NAMALWA (cell line): ENCODE measurements at regions not wholly inside any gene's neighbourhood (a gene's known extent, or its start where the extent isn't known, plus 50 kb on each side); places are given as distances from the start of the nearest gene placed in this dataset.
"Not testable (repeated sequence)": the region's sequence is repeated elsewhere in the genome, so short reads cannot be mapped to it uniquely, and the experiment has no call there.

Experiments
- DNase-seq: peaks from one replicate; pipeline ENCODE4 v3.0.0-alpha.2; 2015; ENCODE audit warnings: low spot score

DNA sequence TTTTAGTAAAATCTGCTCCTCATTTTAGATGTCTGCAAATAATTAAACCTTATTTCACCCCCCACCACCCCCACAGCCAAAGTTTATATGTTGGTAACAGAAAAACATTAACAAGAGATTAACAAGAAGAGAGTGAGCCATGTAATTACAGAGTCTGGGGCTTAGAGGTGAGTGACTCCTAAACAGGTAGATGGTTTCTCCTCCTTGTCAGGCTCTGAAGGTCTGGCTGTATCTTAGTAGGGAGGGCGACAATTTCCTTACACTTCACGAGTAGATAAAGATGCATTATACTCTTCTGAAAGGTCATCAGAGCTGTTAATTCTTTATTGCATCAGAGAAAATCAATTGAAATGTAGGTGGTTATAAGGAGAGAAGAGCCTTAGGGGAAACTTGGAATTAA is 171.8 kb upstream of the ANKRD50 start:
- DNase-seq = no peak

DNA sequence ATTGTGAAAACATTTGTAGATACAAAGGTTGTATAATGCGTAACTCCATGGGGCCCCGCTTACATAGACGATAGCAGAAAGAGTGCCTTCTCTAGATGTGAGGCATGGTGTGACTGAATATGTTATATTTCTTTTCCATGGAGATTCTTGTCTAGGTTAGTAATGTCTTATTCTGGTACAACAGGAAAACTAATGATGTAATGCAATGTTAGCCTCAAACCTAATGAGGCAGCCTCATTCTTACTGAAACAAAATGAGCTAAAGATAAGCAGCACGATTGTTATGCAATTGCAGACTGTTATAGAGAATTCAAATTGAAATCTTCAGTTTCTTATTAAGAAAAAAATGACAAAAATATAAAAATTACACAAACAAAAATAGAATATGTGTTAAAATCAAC is 171.1 kb upstream of the ANKRD50 start:
- no peak for DNase-seq

- no peak for DNase-seq
Measured at GRCh38 chr4:124879195-124879594, 166.7 kb upstream of the ANKRD50 start.

- DNase-seq = no peak
Measured at GRCh38 chr4:124874172-124874450, 161.6 kb upstream of the ANKRD50 start.

GRCh38 chr4:124873361-124874171 is 161.0 kb upstream of the ANKRD50 start:
- DNase-seq = no peak

DNA sequence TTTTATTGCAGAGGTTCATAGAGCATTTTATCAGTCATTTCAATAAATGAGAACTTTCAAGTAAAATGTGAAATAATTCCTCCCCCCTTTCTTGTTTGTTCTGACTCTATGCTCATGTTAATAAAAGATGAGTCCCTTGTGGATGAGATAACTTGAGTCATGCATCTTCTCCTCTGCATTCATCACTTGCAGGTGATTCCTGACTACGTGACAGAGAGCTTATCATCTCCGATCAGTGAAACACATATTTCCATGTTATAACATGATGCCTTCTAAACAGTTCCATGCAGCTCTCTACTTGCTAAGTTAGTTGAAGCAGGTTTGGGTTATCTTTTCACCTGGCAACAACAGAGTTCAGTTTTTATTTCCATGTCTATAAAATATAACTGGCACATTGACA is 160.1 kb upstream of the ANKRD50 start:
- no peak for DNase-seq

- DNase-seq = no peak
Measured at GRCh38 chr4:124869961-124870495, 157.5 kb upstream of the ANKRD50 start.

- no peak for DNase-seq
Measured at GRCh38 chr4:124868495-124868894, 156.0 kb upstream of the ANKRD50 start.

- DNase-seq = no peak
Measured at GRCh38 chr4:124867536-124867935, 155.0 kb upstream of the ANKRD50 start.

DNA sequence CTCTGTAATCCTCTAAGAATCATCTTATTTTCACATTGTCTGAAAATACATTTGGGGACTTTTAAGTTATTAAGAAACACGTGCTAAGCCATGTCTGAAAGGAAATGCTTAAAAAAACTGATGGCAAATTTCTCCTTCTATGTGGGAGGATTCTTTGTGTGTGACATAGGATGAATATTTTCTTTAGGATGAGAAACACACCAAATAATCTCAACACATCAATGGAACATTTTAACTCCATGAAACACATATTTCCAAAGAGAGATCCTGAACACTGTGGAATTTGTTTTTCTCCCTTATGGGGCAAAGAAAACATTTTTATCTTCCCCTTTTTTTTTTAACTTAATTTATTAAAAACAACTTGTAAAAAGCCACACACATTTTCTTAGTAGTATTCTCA is 153.8 kb upstream of the ANKRD50 start:
- DNase-seq = no peak

DNA sequence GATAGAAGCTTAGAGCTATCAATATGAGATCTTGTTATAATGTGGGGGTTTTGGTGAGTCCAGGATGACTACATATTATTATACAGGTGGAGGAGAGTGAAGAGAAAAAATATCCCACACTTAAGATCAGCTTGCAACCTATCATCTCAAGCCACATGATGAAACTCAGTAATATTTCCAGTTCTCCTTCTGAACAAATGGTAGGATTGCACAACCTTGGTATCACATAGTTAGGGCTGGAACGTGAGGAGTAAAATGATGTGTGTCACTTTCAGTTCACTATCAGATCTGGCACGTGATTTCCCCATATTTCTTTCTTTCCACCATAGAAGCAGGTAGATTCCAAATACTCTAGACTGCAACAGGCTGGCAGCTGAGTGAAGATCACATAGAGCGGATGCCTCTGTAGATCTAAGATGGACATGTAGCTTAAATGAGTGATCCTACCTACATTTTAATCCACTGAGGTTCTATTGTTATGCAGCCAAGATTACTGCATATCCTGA is 150.6 kb upstream of the ANKRD50 start:
- DNase-seq = no peak

DNA sequence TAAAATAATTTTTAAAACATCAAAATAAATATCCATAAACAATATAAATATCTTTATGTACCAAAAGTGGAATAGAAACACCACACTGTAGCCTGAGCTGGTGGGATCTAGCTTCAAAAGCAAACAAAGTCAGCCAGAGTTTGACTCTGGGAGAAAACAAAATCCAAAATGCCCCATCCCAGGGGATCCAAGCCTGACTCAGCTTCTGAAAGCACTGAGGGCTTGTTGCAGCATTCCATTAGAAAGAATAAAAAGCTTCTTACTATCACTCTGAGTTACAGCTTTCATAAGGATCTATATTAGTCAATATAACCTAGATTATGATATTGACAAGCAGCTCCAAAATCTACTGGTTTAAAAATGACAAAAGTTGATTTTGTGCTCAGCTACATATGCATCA is 149.7 kb upstream of the ANKRD50 start:
- DNase-seq = no peak

GRCh38 chr4:124861761-124862160 is 149.2 kb upstream of the ANKRD50 start:
- no peak for DNase-seq

GRCh38 chr4:124854968-124855367 is 142.4 kb upstream of the ANKRD50 start:
- no peak for DNase-seq

DNA sequence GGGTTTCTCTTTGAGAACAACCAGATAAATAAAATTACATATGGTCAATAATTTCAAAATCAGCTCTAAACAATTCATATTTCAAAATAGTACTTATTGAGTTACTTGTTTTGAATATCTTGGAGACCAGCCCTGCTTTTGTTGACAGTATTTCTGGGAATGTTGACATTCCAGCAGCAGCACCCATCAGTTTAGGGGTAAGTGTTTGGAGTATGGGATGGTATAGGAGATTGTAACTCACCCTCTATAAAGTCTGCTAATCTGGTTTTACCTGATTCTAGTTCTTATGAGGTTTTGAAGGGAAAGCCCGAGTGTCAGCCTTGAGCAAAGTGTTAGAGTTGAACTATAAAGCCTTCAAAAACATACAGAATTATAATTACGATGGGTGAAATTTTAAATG is 139.2 kb upstream of the ANKRD50 start:
- DNase-seq = no peak

GRCh38 chr4:124846306-124846705 is 133.8 kb upstream of the ANKRD50 start:
- no peak for DNase-seq

DNA sequence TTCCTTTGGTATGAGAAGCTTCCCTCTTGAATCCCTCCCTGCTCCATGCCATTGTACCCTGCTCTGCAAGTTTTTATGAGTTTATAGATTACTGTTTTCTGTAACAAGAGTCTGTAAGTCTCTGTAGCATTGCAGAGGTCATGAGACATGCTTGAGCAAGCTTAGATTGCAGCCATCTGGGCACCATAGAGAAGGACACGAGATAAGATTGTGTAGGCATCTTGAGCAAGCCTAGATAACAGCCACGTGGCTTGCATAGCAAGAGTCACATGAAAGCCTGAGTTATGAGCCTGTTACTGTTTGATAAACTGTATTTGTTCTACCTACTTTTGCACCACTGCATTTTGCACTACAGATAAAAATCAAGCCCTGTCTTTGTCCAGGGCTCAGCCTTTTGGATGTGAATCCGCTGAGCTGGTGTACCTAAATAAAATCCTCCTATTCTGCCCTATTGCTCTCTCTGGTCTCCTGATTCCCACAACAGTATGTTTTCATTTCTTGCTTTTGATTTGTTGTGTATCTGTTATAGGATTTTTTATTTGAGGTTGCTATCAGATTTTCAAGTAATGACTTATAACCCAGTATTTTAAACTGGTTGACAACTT is 127.4 kb upstream of the ANKRD50 start:
- DNase-seq = no peak

- no peak for DNase-seq
Measured at GRCh38 chr4:124833831-124834505, 121.4 kb upstream of the ANKRD50 start.

DNA sequence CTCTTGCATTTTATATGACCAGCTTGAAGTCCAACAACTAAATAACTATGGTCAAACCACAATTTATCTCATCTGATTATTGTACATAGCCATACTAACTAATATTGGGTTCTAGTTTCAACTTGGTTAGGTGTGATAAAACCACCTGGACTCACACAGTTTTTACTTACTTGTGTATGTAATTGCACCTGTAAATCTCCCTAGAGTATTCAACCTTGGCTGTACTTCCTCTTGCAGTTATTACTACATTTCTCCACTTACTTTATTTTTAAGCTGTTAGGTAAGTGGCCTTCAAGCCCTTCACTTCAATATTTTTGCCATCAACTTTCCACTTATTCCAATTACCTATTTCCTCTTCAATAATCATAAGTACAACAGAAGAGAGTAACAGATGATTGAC is 115.8 kb upstream of the ANKRD50 start:
- no peak for DNase-seq

DNA sequence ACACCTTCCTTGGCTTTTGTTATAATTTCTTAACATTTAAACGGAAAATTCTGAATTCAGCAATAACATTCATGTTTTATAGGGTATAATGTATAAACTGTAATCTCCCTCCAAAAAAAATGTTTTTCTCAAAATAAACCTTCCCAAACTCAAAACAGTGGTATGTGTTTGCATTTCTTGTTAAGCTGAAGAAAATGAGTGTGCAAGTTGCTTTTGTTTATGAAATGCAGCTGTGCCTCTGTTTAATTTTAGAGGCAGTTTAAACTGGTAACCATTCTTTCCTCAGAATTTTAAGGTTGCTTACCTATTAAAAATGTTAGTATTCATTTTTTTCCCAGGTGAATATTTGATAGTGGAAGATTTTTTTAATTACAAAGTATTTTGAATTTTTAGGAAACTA is 105.0 kb upstream of the ANKRD50 start:
- no peak for DNase-seq

- DNase-seq = not testable (repeated sequence)
Measured at GRCh38 chr4:124812203-124812602, 99.7 kb upstream of the ANKRD50 start.

- no peak for DNase-seq
Measured at GRCh38 chr4:124810827-124811226, 98.3 kb upstream of the ANKRD50 start.

GRCh38 chr4:124807421-124807820 is 94.9 kb upstream of the ANKRD50 start:
- DNase-seq = no peak
